ENCODE measurements at regions not wholly inside any gene's neighbourhood (a gene's known extent, or its start where the extent isn't known, plus 50 kb on each side); places are given as distances from the start of the nearest gene placed in this dataset.
A peak's percentile ranks its signal among the peaks of the same experiment; 100 is the strongest.
"Not testable (repeated sequence)": the region's sequence is repeated elsewhere in the genome, so short reads cannot be mapped to it uniquely, and the experiment has no call there.

DNA sequence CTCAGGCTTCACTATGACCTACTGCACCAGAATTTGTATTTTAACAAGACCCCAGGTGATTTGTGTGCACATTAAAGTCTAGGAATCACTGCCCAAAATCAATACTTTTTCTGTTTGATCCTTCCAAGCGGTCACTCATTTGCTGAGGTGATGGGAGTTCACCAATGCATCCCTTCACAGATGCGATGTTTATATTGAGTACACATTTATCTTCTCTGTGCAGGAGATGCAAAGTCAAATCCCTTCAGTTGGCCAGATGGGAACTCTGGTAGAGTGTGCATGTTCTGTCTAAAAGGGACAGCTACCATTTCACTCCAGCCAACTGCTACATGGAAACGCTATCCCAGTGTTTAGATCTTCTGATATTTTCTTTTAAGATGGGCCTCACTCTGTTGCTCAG lies 122.6 kb upstream of the HS3ST2 start:
- H3K4me3 ChIP-seq (replicated peaks in 1 of 2; ENCODE audit: low read depth in 2 of 2, low read length in 2 of 2): no peak overlapping the region
- TF ChIP-seq, protein P1, sequence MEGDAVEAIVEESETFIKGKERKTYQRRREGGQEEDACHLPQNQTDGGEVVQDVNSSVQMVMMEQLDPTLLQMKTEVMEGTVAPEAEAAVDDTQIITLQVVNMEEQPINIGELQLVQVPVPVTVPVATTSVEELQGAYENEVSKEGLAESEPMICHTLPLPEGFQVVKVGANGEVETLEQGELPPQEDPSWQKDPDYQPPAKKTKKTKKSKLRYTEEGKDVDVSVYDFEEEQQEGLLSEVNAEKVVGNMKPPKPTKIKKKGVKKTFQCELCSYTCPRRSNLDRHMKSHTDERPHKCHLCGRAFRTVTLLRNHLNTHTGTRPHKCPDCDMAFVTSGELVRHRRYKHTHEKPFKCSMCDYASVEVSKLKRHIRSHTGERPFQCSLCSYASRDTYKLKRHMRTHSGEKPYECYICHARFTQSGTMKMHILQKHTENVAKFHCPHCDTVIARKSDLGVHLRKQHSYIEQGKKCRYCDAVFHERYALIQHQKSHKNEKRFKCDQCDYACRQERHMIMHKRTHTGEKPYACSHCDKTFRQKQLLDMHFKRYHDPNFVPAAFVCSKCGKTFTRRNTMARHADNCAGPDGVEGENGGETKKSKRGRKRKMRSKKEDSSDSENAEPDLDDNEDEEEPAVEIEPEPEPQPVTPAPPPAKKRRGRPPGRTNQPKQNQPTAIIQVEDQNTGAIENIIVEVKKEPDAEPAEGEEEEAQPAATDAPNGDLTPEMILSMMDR (IDR thresholded peaks at IDR 0.05; ENCODE audit: low read depth, low read length): no peak
- no peak for DNase-seq (ENCODE audit: low read depth in 2 of 2)

DNA sequence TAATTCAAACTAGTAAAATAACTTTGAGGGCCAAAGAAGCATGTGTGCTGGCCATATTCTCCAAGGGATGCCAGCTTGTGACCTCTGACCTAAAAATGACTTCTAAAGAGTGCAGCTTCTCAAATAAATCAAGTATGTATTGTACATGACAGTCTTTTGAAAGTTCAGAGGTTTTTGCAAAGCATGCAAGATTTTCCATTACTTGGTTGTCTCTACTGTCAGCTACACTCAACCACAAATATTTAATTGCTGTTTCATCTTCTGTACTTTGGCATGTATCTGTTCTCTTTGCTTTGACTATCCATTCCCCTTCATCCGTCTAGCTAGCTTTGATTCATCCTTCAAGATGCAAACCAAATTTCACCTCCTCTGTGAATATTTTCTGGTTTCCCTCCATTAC lies 121.9 kb upstream of the HS3ST2 start:
- no peak for DNase-seq (ENCODE audit: low read depth in 2 of 2)
- no peak overlapping the region for H3K4me3 ChIP-seq (replicated peaks in 1 of 2; ENCODE audit: low read depth in 2 of 2, low read length in 2 of 2)
- TF ChIP-seq, protein P1 (IDR thresholded peaks at IDR 0.05; ENCODE audit: low read depth, low read length): no peak

DNA sequence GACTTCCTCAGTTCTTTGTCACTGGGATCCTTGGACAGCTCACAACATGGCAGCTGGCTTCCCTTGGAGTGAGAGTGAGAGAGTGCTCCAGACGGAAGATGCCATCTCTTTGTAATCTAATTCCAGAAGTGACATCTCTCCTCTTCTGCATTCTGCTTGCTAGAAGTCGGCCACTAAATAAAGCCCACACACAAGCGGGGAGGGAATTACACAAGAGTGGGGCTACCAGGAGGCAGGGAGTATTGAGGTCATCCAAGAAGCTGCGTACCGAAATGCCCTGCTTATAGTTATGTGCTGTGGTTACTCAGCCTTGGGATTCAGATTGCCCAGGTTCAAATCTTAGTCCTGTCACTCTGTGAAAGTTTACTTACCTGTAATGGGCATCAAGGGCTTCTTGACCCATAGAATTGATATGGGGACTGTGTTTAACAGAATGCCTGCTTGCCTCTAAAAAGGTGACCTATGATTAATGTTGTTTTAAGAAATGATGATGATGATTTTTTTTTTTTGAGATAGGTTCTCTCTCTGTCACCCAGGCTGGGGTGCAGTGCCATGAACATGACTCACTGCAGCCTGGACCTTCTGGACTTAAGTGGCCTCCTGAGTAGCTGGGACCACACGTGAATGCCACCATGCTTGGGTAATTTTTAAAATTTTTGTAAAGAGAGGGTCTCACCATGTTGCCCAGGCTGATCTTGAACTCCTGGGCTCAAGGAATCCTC lies 120.9 kb upstream of the HS3ST2 start:
- TF ChIP-seq, protein P1 (IDR thresholded peaks at IDR 0.05; ENCODE audit: low read depth, low read length): no peak
- DNase-seq (ENCODE audit: low read depth in 2 of 2): no peak
- H3K4me3 ChIP-seq (replicated peaks in 1 of 2; ENCODE audit: low read depth in 2 of 2, low read length in 2 of 2): no peak overlapping the region

DNA sequence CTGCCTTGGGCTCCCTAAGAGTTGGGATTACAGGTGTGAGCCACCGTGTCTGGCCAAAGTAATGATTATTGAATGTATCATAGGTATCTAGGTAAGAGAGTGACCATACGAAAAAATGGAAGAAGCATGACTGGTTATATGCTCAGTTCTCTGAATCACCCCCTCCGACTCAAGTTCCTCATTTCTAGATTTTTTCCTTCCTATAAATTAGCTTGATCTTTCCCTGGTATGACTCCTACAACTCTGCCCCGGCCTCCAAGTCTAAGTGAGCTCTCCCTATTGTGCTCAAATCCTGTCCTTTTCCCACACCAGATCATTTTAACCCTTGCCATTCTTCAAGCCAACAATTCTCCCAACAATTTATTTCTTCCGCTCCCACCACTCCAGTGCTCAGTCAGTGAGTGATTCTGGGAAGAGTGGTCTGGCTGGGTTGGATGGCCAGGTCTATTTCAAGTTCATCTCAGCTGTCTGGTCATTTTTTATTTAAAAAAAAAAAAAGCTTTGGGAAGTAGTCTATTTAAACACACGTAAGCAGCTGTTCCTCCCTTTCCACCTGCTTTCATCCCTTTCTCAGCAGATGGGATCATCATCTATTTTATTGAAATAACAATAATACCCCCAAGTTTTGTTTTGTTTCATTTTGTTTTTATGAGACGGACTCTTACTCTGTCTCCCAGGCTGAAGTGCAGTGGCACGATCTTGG lies 120.2 kb upstream of the HS3ST2 start:
- no peak overlapping the region for H3K4me3 ChIP-seq (replicated peaks in 1 of 2; ENCODE audit: low read depth in 2 of 2, low read length in 2 of 2)
- TF ChIP-seq, protein P1 (IDR thresholded peaks at IDR 0.05; ENCODE audit: low read depth, low read length): no peak
- DNase-seq (ENCODE audit: low read depth in 2 of 2): no peak

DNA sequence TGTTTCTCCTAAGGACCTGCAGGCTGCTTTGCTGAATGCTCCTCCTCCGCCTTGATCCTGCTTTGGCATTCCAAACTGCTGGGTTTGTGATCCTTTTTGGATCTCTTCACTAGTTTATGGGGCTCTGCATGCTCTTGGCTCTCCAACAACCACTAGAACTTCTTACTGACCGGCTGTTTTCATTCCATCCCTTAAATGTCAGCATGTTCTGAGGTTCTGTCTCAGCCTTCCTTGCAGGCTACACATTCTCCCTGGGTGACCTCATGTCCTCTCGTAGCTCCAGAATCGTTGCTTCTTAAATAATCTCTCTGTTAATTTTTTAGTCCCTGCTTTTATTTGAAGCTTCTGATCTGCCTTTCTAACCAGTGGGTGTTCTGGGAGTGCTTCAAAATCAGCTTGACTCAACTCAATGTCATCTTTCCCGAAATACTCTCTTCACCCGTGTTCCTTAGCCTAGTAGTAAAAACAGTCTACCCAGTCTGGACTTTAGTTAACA lies 119.0 kb upstream of the HS3ST2 start:
- TF ChIP-seq, protein P1 (IDR thresholded peaks at IDR 0.05; ENCODE audit: low read depth, low read length): no peak
- peak; percentile 54 to 82 for DNase-seq (ENCODE audit: low read depth in 2 of 2)
- no peak overlapping the region for H3K4me3 ChIP-seq (replicated peaks in 1 of 2; ENCODE audit: low read depth in 2 of 2, low read length in 2 of 2)

DNA sequence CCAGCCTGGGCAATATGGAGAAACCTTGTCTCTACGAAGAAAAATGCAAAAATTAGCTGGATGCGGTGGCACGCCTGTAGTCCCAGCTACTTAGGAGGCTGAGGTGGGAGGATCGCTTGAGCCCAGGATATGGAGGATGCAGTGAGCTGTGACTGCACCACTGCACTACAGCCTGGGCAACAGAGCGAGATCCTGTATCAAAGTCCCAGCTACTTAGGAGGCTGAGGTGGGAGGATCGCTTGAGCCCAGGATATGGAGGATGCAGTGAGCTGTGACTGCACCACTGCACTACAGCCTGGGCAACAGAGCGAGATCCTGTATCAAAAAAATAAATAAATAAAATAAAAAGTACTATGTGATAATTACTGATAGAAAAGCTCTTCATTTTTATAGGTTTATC lies 118.2 kb upstream of the HS3ST2 start:
- H3K4me3 ChIP-seq (replicated peaks in 1 of 2; ENCODE audit: low read depth in 2 of 2, low read length in 2 of 2); DNase-seq (ENCODE audit: low read depth in 2 of 2): not testable (repeated sequence)

DNA sequence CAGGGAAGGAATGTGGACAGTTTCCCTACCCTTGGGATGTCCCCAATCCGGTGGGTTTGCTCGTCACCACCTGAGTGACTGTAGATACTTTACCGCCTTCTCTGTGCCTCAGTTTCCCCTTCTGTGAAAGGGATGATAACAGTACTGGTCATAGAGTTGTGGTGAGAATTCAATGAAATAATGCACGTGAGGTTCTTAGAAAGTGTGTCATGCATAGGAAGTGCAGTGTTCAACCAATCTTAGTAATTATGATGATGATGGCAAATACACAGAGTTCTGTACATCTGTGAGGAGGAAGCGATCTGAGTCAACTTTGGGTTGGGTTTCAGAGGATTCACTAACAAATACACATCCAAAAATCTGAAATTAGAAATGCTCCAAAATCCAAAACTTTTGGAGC lies 114.6 kb upstream of the HS3ST2 start:
- TF ChIP-seq, protein P1 (IDR thresholded peaks at IDR 0.05; ENCODE audit: low read depth, low read length): no peak
- no peak for DNase-seq (ENCODE audit: low read depth in 2 of 2)
- no peak overlapping the region for H3K4me3 ChIP-seq (replicated peaks in 1 of 2; ENCODE audit: low read depth in 2 of 2, low read length in 2 of 2)
